ENCODE measurements at regions not wholly inside any gene's neighbourhood (a gene's known extent, or its start where the extent isn't known, plus 50 kb on each side); places are given as distances from the start of the nearest gene placed in this dataset.

GRCh38 chr18:68114989-68115388, 598.5 kb upstream of the DSEL start:
- H3K27me3 ChIP-seq (ENCODE audit: control insufficient read depth, insufficient read depth, low read length): no peaks in the 10 kb centered on the region
- DNase-seq: no peak
- no peaks in the 10 kb centered on the region for H3K36me3 ChIP-seq (replicated peaks; ENCODE audit: control insufficient read depth, insufficient read depth, low read length)
- H3K4me3 ChIP-seq (ENCODE audit: insufficient read depth, low read depth, low read length): no peak overlapping the region

GRCh38 chr18:68104036-68104435, 587.5 kb upstream of the DSEL start:
- DNase-seq: no peak
- H3K36me3 ChIP-seq (replicated peaks; ENCODE audit: control insufficient read depth, insufficient read depth, low read length): no peaks in the 10 kb centered on the region
- H3K4me3 ChIP-seq (ENCODE audit: insufficient read depth, low read depth, low read length): no peak overlapping the region
- H3K27me3 ChIP-seq (ENCODE audit: control insufficient read depth, insufficient read depth, low read length): no peaks in the 10 kb centered on the region

- Histone ChIP-seq H3K4me3 (ENCODE audit: insufficient read depth, low read depth, low read length) (no peak overlapping the region), H3K27me3 (ENCODE audit: control insufficient read depth, insufficient read depth, low read length) (no peaks in the 10 kb centered on the region), H3K36me3 (replicated peaks; ENCODE audit: control insufficient read depth, insufficient read depth, low read length) (no peaks in the 10 kb centered on the region)
- DNase-seq: no peak
These were observed 587.0 kb upstream of the DSEL start for GRCh38 chr18:68103561-68103960.

GRCh38 chr18:68102117-68102516, 585.6 kb upstream of the DSEL start:
- no peak overlapping the region for H3K4me3 ChIP-seq (ENCODE audit: insufficient read depth, low read depth, low read length)
- no peak for DNase-seq
- H3K27me3 ChIP-seq (ENCODE audit: control insufficient read depth, insufficient read depth, low read length): no peaks in the 10 kb centered on the region
- H3K36me3 ChIP-seq (replicated peaks; ENCODE audit: control insufficient read depth, insufficient read depth, low read length): no peaks in the 10 kb centered on the region

GRCh38 chr18:68098655-68099054, 582.1 kb upstream of the DSEL start:
- no peaks in the 10 kb centered on the region for H3K36me3 ChIP-seq (replicated peaks; ENCODE audit: control insufficient read depth, insufficient read depth, low read length)
- DNase-seq: no peak
- H3K4me3 ChIP-seq (ENCODE audit: insufficient read depth, low read depth, low read length): no peak overlapping the region
- no peaks in the 10 kb centered on the region for H3K27me3 ChIP-seq (ENCODE audit: control insufficient read depth, insufficient read depth, low read length)

GRCh38 chr18:68086481-68086880, 570.0 kb upstream of the DSEL start:
- no peaks in the 10 kb centered on the region for H3K27me3 ChIP-seq (ENCODE audit: control insufficient read depth, insufficient read depth, low read length)
- no peaks in the 10 kb centered on the region for H3K36me3 ChIP-seq (replicated peaks; ENCODE audit: control insufficient read depth, insufficient read depth, low read length)
- H3K4me3 ChIP-seq (ENCODE audit: insufficient read depth, low read depth, low read length): no peak overlapping the region
- DNase-seq: no peak

GRCh38 chr18:68085251-68085650, 568.7 kb upstream of the DSEL start:
- no peaks in the 10 kb centered on the region for H3K36me3 ChIP-seq (replicated peaks; ENCODE audit: control insufficient read depth, insufficient read depth, low read length)
- H3K4me3 ChIP-seq (ENCODE audit: insufficient read depth, low read depth, low read length): no peak overlapping the region
- no peaks in the 10 kb centered on the region for H3K27me3 ChIP-seq (ENCODE audit: control insufficient read depth, insufficient read depth, low read length)
- no peak for DNase-seq

GRCh38 chr18:68083776-68084175, 567.3 kb upstream of the DSEL start:
- DNase-seq: no peak
- Histone ChIP-seq H3K27me3 (ENCODE audit: control insufficient read depth, insufficient read depth, low read length) (no peaks in the 10 kb centered on the region), H3K36me3 (replicated peaks; ENCODE audit: control insufficient read depth, insufficient read depth, low read length) (no peaks in the 10 kb centered on the region), H3K4me3 (ENCODE audit: insufficient read depth, low read depth, low read length) (no peak overlapping the region)

- no peak for DNase-seq
- H3K27me3 ChIP-seq (ENCODE audit: control insufficient read depth, insufficient read depth, low read length): no peaks in the 10 kb centered on the region
- H3K4me3 ChIP-seq (ENCODE audit: insufficient read depth, low read depth, low read length): no peak overlapping the region
- no peaks in the 10 kb centered on the region for H3K36me3 ChIP-seq (replicated peaks; ENCODE audit: control insufficient read depth, insufficient read depth, low read length)
These were observed 566.6 kb upstream of the DSEL start for GRCh38 chr18:68083131-68083530.

GRCh38 chr18:68072744-68073143, 556.2 kb upstream of the DSEL start:
- Histone ChIP-seq H3K36me3 (replicated peaks; ENCODE audit: control insufficient read depth, insufficient read depth, low read length) (no peaks in the 10 kb centered on the region), H3K4me3 (ENCODE audit: insufficient read depth, low read depth, low read length) (no peak overlapping the region), H3K27me3 (ENCODE audit: control insufficient read depth, insufficient read depth, low read length) (no peaks in the 10 kb centered on the region)
- no peak for DNase-seq

- Histone ChIP-seq H3K36me3 (replicated peaks; ENCODE audit: control insufficient read depth, insufficient read depth, low read length) (no peaks in the 10 kb centered on the region), H3K4me3 (ENCODE audit: insufficient read depth, low read depth, low read length) (no peak overlapping the region), H3K27me3 (ENCODE audit: control insufficient read depth, insufficient read depth, low read length) (no peaks in the 10 kb centered on the region)
- DNase-seq: no peak
These were observed 544.4 kb upstream of the DSEL start for GRCh38 chr18:68060871-68061270.

- H3K27me3 ChIP-seq (ENCODE audit: control insufficient read depth, insufficient read depth, low read length): no peaks in the 10 kb centered on the region
- no peaks in the 10 kb centered on the region for H3K36me3 ChIP-seq (replicated peaks; ENCODE audit: control insufficient read depth, insufficient read depth, low read length)
- H3K4me3 ChIP-seq (ENCODE audit: insufficient read depth, low read depth, low read length): no peak overlapping the region
- no peak for DNase-seq
These were observed 540.4 kb upstream of the DSEL start for GRCh38 chr18:68056936-68057335.

- no peaks in the 10 kb centered on the region for H3K27me3 ChIP-seq (ENCODE audit: control insufficient read depth, insufficient read depth, low read length)
- no peak overlapping the region for H3K4me3 ChIP-seq (ENCODE audit: insufficient read depth, low read depth, low read length)
- DNase-seq: no peak
- H3K36me3 ChIP-seq (replicated peaks; ENCODE audit: control insufficient read depth, insufficient read depth, low read length): no peaks in the 10 kb centered on the region
These were observed 538.1 kb upstream of the DSEL start for GRCh38 chr18:68054669-68055068.

- DNase-seq: no peak
- Histone ChIP-seq H3K4me3 (ENCODE audit: insufficient read depth, low read depth, low read length) (no peak overlapping the region), H3K36me3 (replicated peaks; ENCODE audit: control insufficient read depth, insufficient read depth, low read length) (no peaks in the 10 kb centered on the region), H3K27me3 (ENCODE audit: control insufficient read depth, insufficient read depth, low read length) (no peaks in the 10 kb centered on the region)
These were observed 536.8 kb upstream of the DSEL start for GRCh38 chr18:68053290-68053689.

- Histone ChIP-seq H3K36me3 (replicated peaks; ENCODE audit: control insufficient read depth, insufficient read depth, low read length) (no peaks in the 10 kb centered on the region), H3K27me3 (ENCODE audit: control insufficient read depth, insufficient read depth, low read length) (no peaks in the 10 kb centered on the region), H3K4me3 (ENCODE audit: insufficient read depth, low read depth, low read length) (no peak overlapping the region)
- no peak for DNase-seq
These were observed 524.8 kb upstream of the DSEL start for GRCh38 chr18:68041327-68041726.

- H3K27me3 ChIP-seq (ENCODE audit: control insufficient read depth, insufficient read depth, low read length): no peaks in the 10 kb centered on the region
- H3K36me3 ChIP-seq (replicated peaks; ENCODE audit: control insufficient read depth, insufficient read depth, low read length): no peaks in the 10 kb centered on the region
- H3K4me3 ChIP-seq (ENCODE audit: insufficient read depth, low read depth, low read length): no peak overlapping the region
- DNase-seq: no peak
These were observed 523.7 kb upstream of the DSEL start for GRCh38 chr18:68040198-68040597.
